ENCODE measurements at regions not wholly inside any gene's neighbourhood (a gene's known extent, or its start where the extent isn't known, plus 50 kb on each side); places are given as distances from the start of the nearest gene placed in this dataset.

DNA sequence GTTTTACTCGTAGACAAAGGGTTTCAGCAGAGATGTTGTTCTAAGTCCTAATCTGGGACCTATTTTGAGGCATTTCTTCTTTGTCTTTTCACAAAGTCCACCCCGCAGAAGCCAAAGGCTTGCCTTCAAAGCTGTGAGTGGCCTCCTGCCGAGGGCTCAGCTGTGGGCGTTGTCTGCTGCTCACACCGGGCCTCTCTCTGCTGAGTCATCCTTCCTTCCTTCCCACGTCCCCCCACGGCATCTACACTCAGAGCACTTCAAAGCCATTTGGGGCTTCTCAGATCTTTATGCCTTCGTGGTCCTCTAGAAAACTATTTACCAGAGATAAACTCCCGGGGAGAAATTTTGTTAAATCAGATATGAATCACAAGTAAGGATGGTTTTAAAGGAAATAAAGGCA lies 115.9 kb upstream of the TMPO start:
- peak; percentile 34 to 60 for DNase-seq (ENCODE audit: low read depth in 2 of 2)

DNA sequence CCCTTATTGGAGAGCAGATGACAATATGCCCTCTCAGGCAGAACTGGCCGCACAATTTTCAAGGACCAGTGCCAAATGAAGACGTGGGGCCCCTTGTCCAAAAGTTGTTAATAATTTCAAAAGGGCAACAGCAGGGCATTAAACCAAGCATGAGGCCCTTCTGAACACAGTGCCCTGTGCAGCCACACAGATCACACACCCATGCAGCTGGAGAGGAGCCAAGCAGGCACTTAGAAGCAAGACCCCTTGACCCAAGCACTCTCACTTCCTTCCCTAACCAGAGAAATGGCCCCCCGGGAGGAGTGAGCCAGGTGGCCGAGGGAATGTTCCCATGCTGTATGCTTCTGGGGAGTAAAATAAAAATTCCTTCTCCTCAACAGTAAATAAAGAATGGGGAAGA lies 114.0 kb upstream of the TMPO start:
- DNase-seq (ENCODE audit: low read depth in 2 of 2): no peak

DNA sequence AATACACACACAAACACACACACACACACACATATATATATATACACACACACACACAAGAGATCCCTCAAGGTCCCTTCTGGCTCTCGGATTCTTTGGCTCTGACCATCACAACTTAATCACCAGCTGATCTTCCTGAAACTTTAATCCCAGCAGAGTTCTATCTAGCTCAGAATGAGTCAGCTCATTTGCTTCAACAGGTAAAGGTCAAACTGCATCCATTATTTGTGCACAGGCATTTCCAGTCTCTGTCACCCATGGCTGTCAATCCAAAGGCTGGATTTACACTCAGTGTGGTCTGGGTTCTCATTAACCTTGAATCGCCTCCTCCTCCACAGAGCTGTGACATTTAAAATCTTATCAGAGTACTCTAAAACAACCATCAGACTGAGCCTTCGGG lies 113.3 kb upstream of the TMPO start:
- no peak for DNase-seq (ENCODE audit: low read depth in 2 of 2)

DNA sequence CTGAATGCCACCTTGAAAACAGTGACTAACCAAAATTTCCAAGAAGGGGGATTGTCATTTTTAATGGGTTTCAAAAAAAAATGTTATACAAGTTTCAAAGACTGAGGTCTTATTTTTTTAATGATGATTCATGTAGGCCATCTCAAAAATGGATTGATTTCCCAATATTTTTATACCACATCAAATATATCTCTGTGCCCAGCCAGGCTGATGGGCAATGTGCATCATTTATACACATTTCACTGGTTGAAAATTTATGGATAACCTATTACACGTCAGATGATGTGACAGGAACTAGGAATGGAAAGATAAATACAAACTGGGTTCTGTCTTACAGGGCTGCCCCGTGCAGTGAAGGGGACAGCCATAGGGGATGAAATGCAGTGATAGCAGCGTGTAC lies 112.7 kb upstream of the TMPO start:
- no peak for DNase-seq (ENCODE audit: low read depth in 2 of 2)

- DNase-seq (ENCODE audit: low read depth in 2 of 2): no peak
Observed at GRCh38 chr12:98403385-98403784, 112.0 kb upstream of the TMPO start.

DNA sequence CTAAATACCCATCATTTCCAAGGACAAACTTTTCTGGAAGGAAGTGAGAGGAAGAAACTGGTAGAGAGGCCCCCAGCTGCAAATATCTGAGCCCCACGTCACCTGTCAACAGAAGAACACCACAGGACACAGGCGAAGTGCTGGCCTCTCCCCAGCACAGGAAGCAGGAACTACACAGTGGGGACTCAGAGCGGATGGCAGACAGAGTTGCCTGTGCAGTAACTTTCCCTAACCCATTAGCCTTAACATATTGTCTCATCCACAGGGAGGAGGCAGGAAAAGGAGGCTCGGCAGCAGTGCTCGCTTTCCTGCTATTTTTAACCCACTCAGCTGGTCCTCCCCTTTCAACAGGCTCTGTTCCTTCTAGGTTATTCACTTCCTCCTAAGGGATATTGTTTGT lies 111.5 kb upstream of the TMPO start:
- DNase-seq (ENCODE audit: low read depth in 2 of 2): no peak

- DNase-seq (ENCODE audit: low read depth in 2 of 2): no peak
Observed at GRCh38 chr12:98405805-98406366, 109.5 kb upstream of the TMPO start.

GRCh38 chr12:98406378-98406777 lies 109.0 kb upstream of the TMPO start:
- no peak for DNase-seq (ENCODE audit: low read depth in 2 of 2)

- DNase-seq (ENCODE audit: low read depth in 2 of 2): no peak
Observed at GRCh38 chr12:98408681-98409080, 106.7 kb upstream of the TMPO start.

GRCh38 chr12:98409548-98409947 lies 105.8 kb upstream of the TMPO start:
- DNase-seq (ENCODE audit: low read depth in 2 of 2): no peak

DNA sequence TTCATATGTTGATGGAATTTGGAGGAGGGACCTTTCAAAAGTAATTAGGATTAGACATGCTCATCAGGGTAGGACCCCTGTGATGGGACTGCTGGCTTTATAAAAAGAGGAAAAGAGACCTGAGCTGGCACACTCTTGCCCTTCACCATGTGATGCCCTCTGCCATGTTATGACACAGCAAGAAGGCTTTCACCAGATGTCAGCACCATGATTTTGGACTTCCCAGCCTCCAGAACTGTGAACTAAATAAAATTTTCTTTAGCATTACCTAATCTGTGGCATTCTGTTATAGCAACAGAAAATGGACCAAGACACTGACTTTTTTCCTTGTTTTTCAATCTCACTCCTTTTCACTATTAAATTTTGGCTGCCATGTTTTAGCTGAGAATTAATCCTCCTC lies 105.0 kb upstream of the TMPO start:
- no peak for DNase-seq (ENCODE audit: low read depth in 2 of 2)

- no peak for DNase-seq (ENCODE audit: low read depth in 2 of 2)
Observed at GRCh38 chr12:98416845-98417244, 98.5 kb upstream of the TMPO start.

GRCh38 chr12:98417266-98417665 lies 98.1 kb upstream of the TMPO start:
- DNase-seq (ENCODE audit: low read depth in 2 of 2): no peak

GRCh38 chr12:98418357-98419075 lies 96.9 kb upstream of the TMPO start:
- DNase-seq (ENCODE audit: low read depth in 2 of 2): no peak

- no peak for DNase-seq (ENCODE audit: low read depth in 2 of 2)
Observed at GRCh38 chr12:98419081-98419794, 96.2 kb upstream of the TMPO start.

DNA sequence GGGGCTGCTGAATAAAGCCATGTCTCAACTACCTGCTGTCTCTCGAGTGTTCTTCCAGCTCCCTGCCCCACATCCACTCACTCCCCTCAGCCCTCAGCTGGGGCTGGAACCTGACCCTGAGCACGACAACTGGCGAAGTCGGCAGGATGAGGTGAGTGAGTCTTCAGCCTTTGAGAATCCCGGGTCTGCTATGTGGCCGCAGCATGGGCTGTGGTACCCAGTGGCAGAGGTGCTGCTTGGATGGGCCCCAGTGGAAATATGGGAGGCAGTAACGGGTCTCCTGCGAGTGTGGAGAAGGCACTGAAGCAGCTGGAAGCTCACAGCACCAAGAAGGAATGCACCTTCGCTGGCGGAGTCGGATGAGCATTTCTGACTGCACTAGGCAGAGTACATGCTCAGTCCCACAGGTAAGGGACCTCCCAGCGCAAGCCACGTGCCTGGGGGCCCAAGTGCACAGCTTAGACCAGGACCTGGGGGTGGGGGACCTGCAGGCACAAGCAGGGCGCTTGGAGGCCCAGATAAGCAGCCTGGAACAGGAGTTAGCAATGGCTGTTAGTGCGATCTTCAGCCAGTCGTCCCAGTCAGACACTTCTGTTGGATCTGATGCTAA lies 95.5 kb upstream of the TMPO start:
- DNase-seq (ENCODE audit: low read depth in 2 of 2): no peak

GRCh38 chr12:98420461-98420860 lies 94.9 kb upstream of the TMPO start:
- no peak for DNase-seq (ENCODE audit: low read depth in 2 of 2)

- DNase-seq (ENCODE audit: low read depth in 2 of 2): no peak
Observed at GRCh38 chr12:98421316-98421715, 94.1 kb upstream of the TMPO start.

- DNase-seq (ENCODE audit: low read depth in 2 of 2): no peak
Observed at GRCh38 chr12:98422359-98422758, 93.0 kb upstream of the TMPO start.

DNA sequence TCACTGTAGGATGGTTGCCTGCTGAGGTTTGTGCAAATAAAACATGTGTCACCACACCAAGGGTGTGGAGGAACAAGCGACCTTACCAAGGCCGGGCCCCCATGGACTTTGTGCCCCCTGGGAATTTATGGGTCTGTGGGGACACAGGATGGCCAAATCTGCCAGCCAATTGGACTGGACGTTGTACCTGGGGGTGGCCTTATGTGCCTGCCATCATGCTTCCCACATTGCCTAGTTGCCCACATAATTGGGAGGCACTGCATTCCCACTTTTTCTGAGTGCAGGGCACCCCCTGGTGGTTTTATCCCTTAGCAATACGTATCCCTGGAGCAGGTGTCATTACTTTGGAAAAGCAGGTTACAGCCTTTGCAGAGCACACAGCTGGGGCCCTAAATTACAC lies 92.6 kb upstream of the TMPO start:
- DNase-seq (ENCODE audit: low read depth in 2 of 2): no peak

- no peak for DNase-seq (ENCODE audit: low read depth in 2 of 2)
Observed at GRCh38 chr12:98423963-98424362, 91.4 kb upstream of the TMPO start.

DNA sequence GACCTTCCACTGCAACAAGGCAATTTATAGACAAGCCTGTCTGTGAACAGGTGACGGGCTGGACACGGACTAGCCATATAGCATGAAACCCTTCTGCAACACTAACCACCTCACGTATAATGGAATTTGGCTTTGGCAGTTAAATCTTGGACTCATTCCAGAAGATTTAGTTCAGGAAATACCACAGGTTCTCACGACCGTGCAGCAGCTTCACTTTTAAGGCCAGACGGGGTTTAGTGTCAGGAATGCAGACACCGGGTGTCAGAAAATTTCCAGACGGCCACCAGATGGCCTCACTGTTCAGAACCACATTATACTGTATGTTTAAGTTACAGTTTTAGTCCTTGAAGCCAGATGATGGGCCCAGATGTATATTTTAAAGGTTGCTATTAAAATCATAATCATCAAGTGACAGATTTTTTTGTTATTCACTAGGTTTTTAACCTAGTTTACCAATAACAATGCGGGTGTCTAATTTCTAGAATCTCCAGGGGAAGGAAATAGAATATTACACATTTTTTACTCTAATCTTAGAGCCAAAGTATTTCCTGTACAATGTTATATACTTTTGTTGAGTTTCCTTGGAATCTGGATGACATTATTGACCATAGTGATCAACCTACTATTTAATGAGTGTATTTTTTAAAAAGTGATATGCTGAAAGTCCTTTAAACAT lies 90.5 kb upstream of the TMPO start:
- peak; percentile 31 to 36 for DNase-seq (ENCODE audit: low read depth in 2 of 2)

All from stimulated activated CD4-positive, alpha-beta T cell treated with anti-CD3 and anti-CD28 coated beads, Interleukin-4, amount 100 ng/mL, for 48 hours (primary cell).